ENCODE measurements at regions not wholly inside any gene's neighbourhood (a gene's known extent, or its start where the extent isn't known, plus 50 kb on each side); places are given as distances from the start of the nearest gene placed in this dataset.

DNA sequence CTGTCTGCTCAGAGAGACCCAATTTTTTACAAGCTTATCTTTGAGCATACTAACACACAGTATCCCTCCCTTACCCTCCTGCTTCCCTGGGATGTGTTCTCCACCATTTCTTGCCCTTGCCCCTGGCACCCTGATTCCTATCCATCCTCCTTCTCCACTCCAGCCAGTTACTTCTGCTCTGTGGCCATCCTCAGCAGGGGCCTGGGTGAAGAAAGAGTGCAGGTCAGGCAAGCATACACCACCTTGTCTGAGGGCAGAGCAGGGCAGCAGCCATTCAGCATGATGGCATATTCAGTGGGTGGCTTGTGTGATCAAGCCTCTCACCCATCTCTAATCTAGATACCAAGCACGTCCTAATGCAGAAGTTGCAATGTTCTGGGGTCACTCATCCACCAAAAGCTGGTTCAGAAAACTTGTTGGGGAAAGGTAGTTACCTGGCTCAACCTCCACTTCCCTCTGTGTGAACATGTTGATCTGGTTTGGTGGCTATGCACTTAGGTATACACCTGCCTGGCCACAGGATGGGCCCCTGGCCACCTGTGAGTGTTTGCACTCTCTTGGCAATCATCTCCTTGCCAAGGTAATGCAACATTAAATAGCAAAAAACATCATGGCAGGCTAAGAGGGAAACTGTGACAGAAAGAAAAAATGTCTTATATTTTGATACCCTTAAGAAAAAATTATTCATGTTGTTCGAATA is 900.3 kb upstream of the MIR17HG start (continued):
- TF ChIP-seq, protein P1, sequence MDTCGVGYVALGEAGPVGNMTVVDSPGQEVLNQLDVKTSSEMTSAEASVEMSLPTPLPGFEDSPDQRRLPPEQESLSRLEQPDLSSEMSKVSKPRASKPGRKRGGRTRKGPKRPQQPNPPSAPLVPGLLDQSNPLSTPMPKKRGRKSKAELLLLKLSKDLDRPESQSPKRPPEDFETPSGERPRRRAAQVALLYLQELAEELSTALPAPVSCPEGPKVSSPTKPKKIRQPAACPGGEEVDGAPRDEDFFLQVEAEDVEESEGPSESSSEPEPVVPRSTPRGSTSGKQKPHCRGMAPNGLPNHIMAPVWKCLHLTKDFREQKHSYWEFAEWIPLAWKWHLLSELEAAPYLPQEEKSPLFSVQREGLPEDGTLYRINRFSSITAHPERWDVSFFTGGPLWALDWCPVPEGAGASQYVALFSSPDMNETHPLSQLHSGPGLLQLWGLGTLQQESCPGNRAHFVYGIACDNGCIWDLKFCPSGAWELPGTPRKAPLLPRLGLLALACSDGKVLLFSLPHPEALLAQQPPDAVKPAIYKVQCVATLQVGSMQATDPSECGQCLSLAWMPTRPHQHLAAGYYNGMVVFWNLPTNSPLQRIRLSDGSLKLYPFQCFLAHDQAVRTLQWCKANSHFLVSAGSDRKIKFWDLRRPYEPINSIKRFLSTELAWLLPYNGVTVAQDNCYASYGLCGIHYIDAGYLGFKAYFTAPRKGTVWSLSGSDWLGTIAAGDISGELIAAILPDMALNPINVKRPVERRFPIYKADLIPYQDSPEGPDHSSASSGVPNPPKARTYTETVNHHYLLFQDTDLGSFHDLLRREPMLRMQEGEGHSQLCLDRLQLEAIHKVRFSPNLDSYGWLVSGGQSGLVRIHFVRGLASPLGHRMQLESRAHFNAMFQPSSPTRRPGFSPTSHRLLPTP (IDR thresholded peaks at IDR 0.05; ENCODE audit: borderline replicate concordance, extremely low read depth, insufficient read length): no peak
- TF ChIP-seq PURB (CRISPR knock-in tag; IDR thresholded peaks at IDR 0.05; ENCODE audit: low read depth) (no peak), PHF20 (IDR thresholded peaks at IDR 0.05; ENCODE audit: partially characterized antibody) (no peak), WHSC1 (IDR thresholded peaks at IDR 0.05; ENCODE audit: low read length) (no peak), FOXP1 (CRISPR knock-in tag; IDR thresholded peaks at IDR 0.05) (no peak), CHD1 (IDR thresholded peaks at IDR 0.05; ENCODE audit: low read length) (peak; percentile 54)
- TF ChIP-seq, protein P2, sequence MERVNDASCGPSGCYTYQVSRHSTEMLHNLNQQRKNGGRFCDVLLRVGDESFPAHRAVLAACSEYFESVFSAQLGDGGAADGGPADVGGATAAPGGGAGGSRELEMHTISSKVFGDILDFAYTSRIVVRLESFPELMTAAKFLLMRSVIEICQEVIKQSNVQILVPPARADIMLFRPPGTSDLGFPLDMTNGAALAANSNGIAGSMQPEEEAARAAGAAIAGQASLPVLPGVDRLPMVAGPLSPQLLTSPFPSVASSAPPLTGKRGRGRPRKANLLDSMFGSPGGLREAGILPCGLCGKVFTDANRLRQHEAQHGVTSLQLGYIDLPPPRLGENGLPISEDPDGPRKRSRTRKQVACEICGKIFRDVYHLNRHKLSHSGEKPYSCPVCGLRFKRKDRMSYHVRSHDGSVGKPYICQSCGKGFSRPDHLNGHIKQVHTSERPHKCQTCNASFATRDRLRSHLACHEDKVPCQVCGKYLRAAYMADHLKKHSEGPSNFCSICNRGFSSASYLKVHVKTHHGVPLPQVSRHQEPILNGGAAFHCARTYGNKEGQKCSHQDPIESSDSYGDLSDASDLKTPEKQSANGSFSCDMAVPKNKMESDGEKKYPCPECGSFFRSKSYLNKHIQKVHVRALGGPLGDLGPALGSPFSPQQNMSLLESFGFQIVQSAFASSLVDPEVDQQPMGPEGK (CRISPR knock-in tag; IDR thresholded peaks at IDR 0.05; ENCODE audit: borderline replicate concordance): no peak

Data from K562 (cell line).